ENCODE measurements at regions not wholly inside any gene's neighbourhood (a gene's known extent, or its start where the extent isn't known, plus 50 kb on each side); places are given as distances from the start of the nearest gene placed in this dataset.
A peak's percentile ranks its signal among the peaks of the same experiment; 100 is the strongest.

DNA sequence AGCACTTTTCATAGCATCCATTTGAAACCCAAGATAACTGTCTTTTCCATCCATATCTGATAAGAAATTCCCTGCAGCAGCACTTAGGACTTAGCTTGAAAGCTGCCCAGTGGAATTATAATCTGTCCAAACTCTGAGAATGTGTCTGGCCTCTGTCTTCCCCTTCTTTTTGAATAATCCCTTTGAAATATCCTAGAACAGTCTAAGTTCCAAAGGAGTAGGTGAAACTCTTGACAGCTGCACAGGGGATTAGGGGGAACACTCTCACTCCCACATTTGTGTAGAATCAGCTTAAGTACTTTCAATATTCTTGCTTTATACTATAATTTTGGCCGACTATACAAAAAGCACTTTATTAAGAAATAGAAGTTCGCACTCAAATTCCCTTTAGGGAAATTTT, 157.7 kb downstream of the PAPSS1 start:
- no peaks in the 10 kb centered on the region for H3K4me1 ChIP-seq (replicated peaks)
- no peaks in the 10 kb centered on the region for H3K9me3 ChIP-seq
- no peaks in the 10 kb centered on the region for H3K36me3 ChIP-seq
- TF ChIP-seq, protein P1, sequence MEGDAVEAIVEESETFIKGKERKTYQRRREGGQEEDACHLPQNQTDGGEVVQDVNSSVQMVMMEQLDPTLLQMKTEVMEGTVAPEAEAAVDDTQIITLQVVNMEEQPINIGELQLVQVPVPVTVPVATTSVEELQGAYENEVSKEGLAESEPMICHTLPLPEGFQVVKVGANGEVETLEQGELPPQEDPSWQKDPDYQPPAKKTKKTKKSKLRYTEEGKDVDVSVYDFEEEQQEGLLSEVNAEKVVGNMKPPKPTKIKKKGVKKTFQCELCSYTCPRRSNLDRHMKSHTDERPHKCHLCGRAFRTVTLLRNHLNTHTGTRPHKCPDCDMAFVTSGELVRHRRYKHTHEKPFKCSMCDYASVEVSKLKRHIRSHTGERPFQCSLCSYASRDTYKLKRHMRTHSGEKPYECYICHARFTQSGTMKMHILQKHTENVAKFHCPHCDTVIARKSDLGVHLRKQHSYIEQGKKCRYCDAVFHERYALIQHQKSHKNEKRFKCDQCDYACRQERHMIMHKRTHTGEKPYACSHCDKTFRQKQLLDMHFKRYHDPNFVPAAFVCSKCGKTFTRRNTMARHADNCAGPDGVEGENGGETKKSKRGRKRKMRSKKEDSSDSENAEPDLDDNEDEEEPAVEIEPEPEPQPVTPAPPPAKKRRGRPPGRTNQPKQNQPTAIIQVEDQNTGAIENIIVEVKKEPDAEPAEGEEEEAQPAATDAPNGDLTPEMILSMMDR (IDR thresholded peaks at IDR 0.05) = no peak
- TF ChIP-seq POLR2AphosphoS5 (IDR thresholded peaks at IDR 0.05) (no peak), POLR2A (IDR thresholded peaks at IDR 0.05) (no peak)
- H3K27me3 ChIP-seq (replicated peaks; ENCODE audit: insufficient read depth) = no peaks in the 10 kb centered on the region
- no peak for DNase-seq (ENCODE audit: low spot score)
- no peak overlapping the region for H3K27ac ChIP-seq
- intact Hi-C loops (cut with DNase I) = no loop called here
- H3K4me3 ChIP-seq = no peak overlapping the region
- WGBS = 98% methylated on average over 2 of the region's 2 CpGs

GRCh38 chr4:107561481-107561880, 158.6 kb downstream of the PAPSS1 start:
- TF ChIP-seq POLR2A (IDR thresholded peaks at IDR 0.05) = no peak
- TF ChIP-seq, protein P1 (IDR thresholded peaks at IDR 0.05) = no peak
- Histone ChIP-seq H3K27ac (no peak overlapping the region), H3K4me3 (no peak overlapping the region), H3K9me3 (no peaks in the 10 kb centered on the region), H3K27me3 (replicated peaks; ENCODE audit: insufficient read depth) (no peaks in the 10 kb centered on the region), H3K36me3 (no peaks in the 10 kb centered on the region), H3K4me1 (replicated peaks) (no peaks in the 10 kb centered on the region)
- 83% methylated on average over 4 of the region's 4 CpGs for WGBS
- intact Hi-C loops (cut with DNase I) = no loop called here
- DNase-seq (ENCODE audit: low spot score) = no peak

GRCh38 chr4:107559653-107560052, 160.4 kb downstream of the PAPSS1 start:
- no peak for DNase-seq (ENCODE audit: low spot score)
- no peaks in the 10 kb centered on the region for H3K27me3 ChIP-seq (replicated peaks; ENCODE audit: insufficient read depth)
- intact Hi-C loops (cut with DNase I) = no loop called here
- H3K27ac ChIP-seq = no peak overlapping the region
- no peaks in the 10 kb centered on the region for H3K9me3 ChIP-seq
- TF ChIP-seq, protein P1 (IDR thresholded peaks at IDR 0.05) = no peak
- TF ChIP-seq POLR2AphosphoS5 (IDR thresholded peaks at IDR 0.05) (no peak), POLR2A (IDR thresholded peaks at IDR 0.05) (no peak)
- no peaks in the 10 kb centered on the region for H3K4me1 ChIP-seq (replicated peaks)
- H3K4me3 ChIP-seq = no peak overlapping the region
- H3K36me3 ChIP-seq = no peaks in the 10 kb centered on the region

DNA sequence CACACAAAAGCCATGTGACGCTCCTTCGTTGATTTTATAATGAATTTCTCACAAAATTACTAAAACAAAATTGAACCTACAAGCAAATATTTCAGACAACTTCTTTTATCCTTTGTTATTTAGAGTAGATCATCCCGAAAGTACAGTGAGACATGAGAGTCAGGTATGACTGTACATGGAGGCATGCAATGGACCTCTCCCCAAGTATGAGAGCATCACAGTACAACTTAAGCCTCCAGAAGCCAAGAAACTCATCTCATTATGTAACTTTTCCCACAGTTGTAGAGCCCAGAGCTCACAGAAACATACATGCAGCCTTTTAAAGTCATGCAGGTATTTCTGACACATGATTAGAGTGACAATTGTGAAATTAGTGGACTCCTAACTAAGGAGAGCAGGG, 167.7 kb downstream of the PAPSS1 start:
- TF ChIP-seq POLR2A (IDR thresholded peaks at IDR 0.05) = no peak
- TF ChIP-seq POLR2AphosphoS5 (IDR thresholded peaks at IDR 0.05) = no peak
- TF ChIP-seq, protein P1 (IDR thresholded peaks at IDR 0.05) = no peak
- intact Hi-C loops (cut with DNase I) = no loop called here
- no peak overlapping the region for H3K27ac ChIP-seq
- WGBS = 93% methylated on average over 3 of the region's 3 CpGs
- no peaks in the 10 kb centered on the region for H3K27me3 ChIP-seq (replicated peaks; ENCODE audit: insufficient read depth)
- DNase-seq (ENCODE audit: low spot score) = no peak
- no peaks in the 10 kb centered on the region for H3K36me3 ChIP-seq
- H3K9me3 ChIP-seq = no peaks in the 10 kb centered on the region
- H3K4me1 ChIP-seq (replicated peaks) = no peaks in the 10 kb centered on the region
- no peak overlapping the region for H3K4me3 ChIP-seq

DNA sequence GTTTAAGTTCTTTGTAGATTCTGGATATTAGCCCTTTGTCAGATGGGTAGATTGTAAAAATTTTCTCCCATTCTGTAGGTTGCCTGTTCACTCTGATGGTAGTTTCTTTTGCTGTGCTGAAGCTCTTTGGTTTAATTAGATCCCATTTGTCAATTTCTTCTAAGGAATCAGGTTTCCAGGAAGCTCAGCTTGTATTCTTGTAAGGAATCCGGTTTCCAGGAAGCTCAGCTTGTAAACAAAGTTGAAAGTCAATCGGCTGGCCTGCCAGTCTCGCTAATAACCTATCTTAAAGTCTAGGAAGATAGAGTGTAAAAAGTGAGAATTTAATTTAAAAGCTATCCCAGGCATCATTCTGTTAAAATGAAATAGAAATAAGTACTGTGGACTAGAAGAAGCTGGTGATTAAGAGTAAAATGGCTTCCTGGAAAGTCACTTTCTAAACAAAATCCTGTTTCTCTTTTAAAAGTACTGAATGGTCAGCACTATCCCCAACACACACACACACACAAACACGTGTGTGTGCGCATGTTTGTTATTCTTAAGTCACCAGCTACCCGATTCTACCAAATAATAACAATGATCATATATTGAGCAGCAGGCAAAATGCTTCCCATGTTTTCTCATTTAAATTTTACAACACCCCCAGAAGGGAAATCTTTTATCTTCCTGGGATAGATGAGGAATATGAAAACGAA, 171.7 kb downstream of the PAPSS1 start:
- H3K36me3 ChIP-seq = no peaks in the 10 kb centered on the region
- H3K4me3 ChIP-seq = no peak overlapping the region
- no peaks in the 10 kb centered on the region for H3K27me3 ChIP-seq (replicated peaks; ENCODE audit: insufficient read depth)
- H3K4me1 ChIP-seq (replicated peaks) = no peaks in the 10 kb centered on the region
- intact Hi-C loops (cut with DNase I) = no loop called here
- DNase-seq (ENCODE audit: low spot score) = peak; percentile 13
- WGBS = 51% methylated on average over 7 of the region's 7 CpGs
- peak; percentile 20 for TF ChIP-seq POLR2AphosphoS5 (IDR thresholded peaks at IDR 0.05)
- TF ChIP-seq, protein P1 (IDR thresholded peaks at IDR 0.05) = no peak
- no peak for TF ChIP-seq POLR2A (IDR thresholded peaks at IDR 0.05)
- H3K27ac ChIP-seq = peak overlapping the region in 1 of 2 donors; percentile 34
- no peaks in the 10 kb centered on the region for H3K9me3 ChIP-seq

Measured in prostate gland (tissue), 2 donors.